HG03064 (cell line): ENCODE measurements at regions not wholly inside any gene's neighbourhood (a gene's known extent, or its start where the extent isn't known, plus 50 kb on each side); places are given as distances from the start of the nearest gene placed in this dataset.

Experiments used
- ATAC-seq: cut with Tn5 transposase; IDR thresholded peaks from one replicate; pipeline ENCODE4 v1.9.1; 2021; ENCODE audit warnings: low read depth; ENCODE audit not compliant: unreplicated experiment

GRCh38 chr4:145299380-145300076 lies 119.1 kb upstream of the OTUD4 start:
- peak; percentile 92 for ATAC-seq

GRCh38 chr4:145298885-145299284 lies 118.5 kb upstream of the OTUD4 start:
- ATAC-seq: peak; percentile 43

GRCh38 chr4:145297556-145297955 lies 117.2 kb upstream of the OTUD4 start:
- no peak for ATAC-seq

- ATAC-seq: no peak
These were observed 115.2 kb upstream of the OTUD4 start for GRCh38 chr4:145295547-145295946.

GRCh38 chr4:145295122-145295521 lies 114.7 kb upstream of the OTUD4 start:
- no peak for ATAC-seq

GRCh38 chr4:145293658-145294057 lies 113.3 kb upstream of the OTUD4 start:
- no peak for ATAC-seq

- ATAC-seq: no peak
These were observed 110.6 kb upstream of the OTUD4 start for GRCh38 chr4:145290955-145291354.

GRCh38 chr4:145289403-145290076 lies 109.2 kb upstream of the OTUD4 start:
- ATAC-seq: no peak

- ATAC-seq: no peak
These were observed 107.0 kb upstream of the OTUD4 start for GRCh38 chr4:145287351-145287750.

GRCh38 chr4:145285928-145286327 lies 105.5 kb upstream of the OTUD4 start:
- ATAC-seq: no peak

- ATAC-seq: no peak
These were observed 103.5 kb upstream of the OTUD4 start for GRCh38 chr4:145283909-145284308.

- ATAC-seq: no peak
These were observed 101.6 kb upstream of the OTUD4 start for GRCh38 chr4:145281951-145282350.

- ATAC-seq: no peak
These were observed 100.8 kb upstream of the OTUD4 start for GRCh38 chr4:145281224-145281623.

GRCh38 chr4:145280541-145280940 lies 100.2 kb upstream of the OTUD4 start:
- no peak for ATAC-seq

- no peak for ATAC-seq
These were observed 99.0 kb upstream of the OTUD4 start for GRCh38 chr4:145279122-145279960.

GRCh38 chr4:145278341-145279121 lies 98.1 kb upstream of the OTUD4 start:
- ATAC-seq: no peak

- no peak for ATAC-seq
These were observed 96.6 kb upstream of the OTUD4 start for GRCh38 chr4:145277011-145277410.

GRCh38 chr4:145276050-145276449 lies 95.7 kb upstream of the OTUD4 start:
- no peak for ATAC-seq

GRCh38 chr4:145271194-145271593 lies 90.8 kb upstream of the OTUD4 start:
- ATAC-seq: no peak

- no peak for ATAC-seq
These were observed 86.5 kb upstream of the OTUD4 start for GRCh38 chr4:145266881-145267280.

GRCh38 chr4:145260091-145260490 lies 79.7 kb upstream of the OTUD4 start:
- no peak for ATAC-seq
